IMR-90 (cell line): ENCODE measurements at regions not wholly inside any gene's neighbourhood (a gene's known extent, or its start where the extent isn't known, plus 50 kb on each side); places are given as distances from the start of the nearest gene placed in this dataset.

Experiments used
- ATAC-seq: fragments of 200-7000 bp; cut with Tn5 transposase; 2 replicates; pipeline ENCODE4 v1.9.1; 2020; ENCODE audit warnings: low read depth, mild to moderate bottlenecking, moderate library complexity
- BruUV-seq: library from RNA; stranded (reverse); fragments of 400-500 nt; replicated peaks from 2 replicates; lab custom pipeline; 2021; lab: Mats Ljungman, UMichigan
- CTCF ChIA-PET: fragments of 300-600 bp; formaldehyde crosslinking; extraction: SDS; loops from one replicate; lab custom pipeline; 2021; ENCODE audit warnings: antibody characterized with exemption; lab: Yijun Ruan, JAX
- POLR2A ChIA-PET: fragments of 300-600 bp; sonication (Branson Sonifier 250); formaldehyde crosslinking; loops from one replicate; lab custom pipeline; 2022; ENCODE audit warnings: antibody characterized with exemption; ENCODE audit not compliant: unreplicated experiment; lab: Charles Lee
- DNase-seq: peaks from one replicate; pipeline ENCODE4 v3.0.0; 2013
- H2AFZ ChIP-seq: replicated peaks from 2 replicates; pipeline ENCODE3; 2013; ENCODE audit warnings: low read length, mild to moderate bottlenecking; ENCODE audit not compliant: poor library complexity
- H2AK5ac ChIP-seq: 2 replicates; pipeline ENCODE4 v1.6.1; 2013; ENCODE audit warnings: low read depth, low read length, inconsistent platforms
- H2AK9ac ChIP-seq: replicated peaks from 2 replicates; pipeline ENCODE3; 2013; ENCODE audit warnings: mild to moderate bottlenecking, low read depth, low read length, moderate library complexity; ENCODE audit not compliant: poor library complexity
- H2BK120ac ChIP-seq: 2 replicates; pipeline ENCODE4 v1.6.1; 2013; ENCODE audit warnings: low read depth, low read length, inconsistent platforms
- H2BK15ac ChIP-seq: 3 replicates; pipeline ENCODE4 v1.6.1; 2013; ENCODE audit warnings: low read depth, low read length, inconsistent platforms
- H2BK20ac ChIP-seq: 2 replicates; pipeline ENCODE4 v1.6.1; 2013; ENCODE audit warnings: low read depth, mild to moderate bottlenecking, inconsistent platforms, low read length, moderate library complexity
- H2BK5ac ChIP-seq: 2 replicates; pipeline ENCODE4 v1.6.1; 2013; ENCODE audit warnings: mild to moderate bottlenecking, low read depth, low read length, inconsistent platforms; ENCODE audit not compliant: poor library complexity, severe bottlenecking
- H3K14ac ChIP-seq: replicated peaks from 2 replicates; pipeline ENCODE4 v1.6.1; 2013; ENCODE audit warnings: low read depth, low read length, inconsistent platforms
- H3K18ac ChIP-seq: 2 replicates; pipeline ENCODE4 v1.6.1; 2013; ENCODE audit warnings: low read depth, low read length, control low read depth
- H3K23ac ChIP-seq: 2 replicates; pipeline ENCODE4 v1.6.1; 2013; ENCODE audit warnings: low read depth, low read length, inconsistent platforms
- H3K27ac ChIP-seq: 2 replicates; pipeline ENCODE4 v1.5.1; 2013; ENCODE audit warnings: mild to moderate bottlenecking, control low read depth, low read length; ENCODE audit not compliant: insufficient read depth
- H3K27me3 ChIP-seq: 2 replicates; pipeline ENCODE4 v1.6.1; 2013; ENCODE audit warnings: low read length; ENCODE audit not compliant: control insufficient read depth, insufficient read depth
- H3K36me3 ChIP-seq: 2 replicates; pipeline ENCODE4 v1.6.1; 2013; ENCODE audit warnings: low read length, mixed read lengths; ENCODE audit not compliant: control insufficient read depth, insufficient read depth
- H3K4ac ChIP-seq: 2 replicates; pipeline ENCODE4 v1.6.1; 2013; ENCODE audit warnings: low read depth, low read length, inconsistent platforms
- H3K4me1 ChIP-seq: 2 replicates; pipeline ENCODE4 v1.6.1; 2013; ENCODE audit warnings: low read length, mixed read lengths; ENCODE audit not compliant: control insufficient read depth, insufficient read depth
- H3K4me2 ChIP-seq: 2 replicates; pipeline ENCODE4 v1.6.1; 2013; ENCODE audit warnings: low read depth, mild to moderate bottlenecking, control low read depth, low read length, moderate library complexity
- H3K4me3 ChIP-seq: 2 replicates; pipeline ENCODE4 v1.5.1; 2013; ENCODE audit warnings: low read depth, mild to moderate bottlenecking, control low read depth, low read length, moderate library complexity; ENCODE audit not compliant: insufficient read depth
- H3K56ac ChIP-seq: 2 replicates; pipeline ENCODE4 v1.6.1; 2013; ENCODE audit warnings: low read length, inconsistent platforms; ENCODE audit not compliant: insufficient read depth; ENCODE audit errors: extremely low read depth
- H3K79me1 ChIP-seq, 2 experiments: 2 replicates each; pipeline ENCODE4 v1.6.1; 2013; ENCODE audit warnings: low read length in 2 of 2, inconsistent platforms in 1 of 2, low read depth in 1 of 2
- H3K9ac ChIP-seq: 2 replicates; pipeline ENCODE4 v1.6.1; 2013; ENCODE audit warnings: low read depth, low read length, control low read depth
- H3K9me1 ChIP-seq: 2 replicates; pipeline ENCODE4 v1.6.1; 2013; ENCODE audit warnings: low read length, inconsistent platforms; ENCODE audit not compliant: insufficient read depth
- H3K9me3 ChIP-seq: 2 replicates; pipeline ENCODE4 v1.6.1; 2013; ENCODE audit warnings: low read length; ENCODE audit not compliant: control insufficient read depth, insufficient read depth
- H4K20me1 ChIP-seq: 2 replicates; pipeline ENCODE4 v1.6.1; 2013; ENCODE audit warnings: low read length, inconsistent platforms; ENCODE audit not compliant: insufficient read depth
- H4K5ac ChIP-seq: 2 replicates; pipeline ENCODE4 v1.6.1; 2013; ENCODE audit warnings: mild to moderate bottlenecking, low read depth, low read length, control low read depth
- H4K8ac ChIP-seq, 2 experiments: 2 replicates each; pipeline ENCODE4 v1.6.1; 2013; ENCODE audit warnings: low read depth in 2 of 2, low read length in 2 of 2, control low read depth in 1 of 2, inconsistent platforms in 1 of 2
- H4K91ac ChIP-seq: 2 replicates; pipeline ENCODE4 v1.6.1; 2013; ENCODE audit warnings: low read depth, low read length, inconsistent platforms; ENCODE audit not compliant: insufficient read depth
- BHLHE40 ChIP-seq: fragments of 150-350 bp; IDR thresholded peaks from 2 replicates; pipeline ENCODE4 v1.6.1; 2016; ENCODE audit warnings: mild to moderate bottlenecking, low read depth, low read length
- CEBPB ChIP-seq: IDR thresholded peaks from 2 replicates; pipeline ENCODE4 v1.6.1; 2012; ENCODE audit warnings: low read depth, low read length, improper control_type of control experiment
- CHD1 ChIP-seq: IDR thresholded peaks from 2 replicates; pipeline ENCODE4 v1.6.1; 2012; ENCODE audit warnings: low read depth, low read length, improper control_type of control experiment
- CTCF ChIP-seq: conservative IDR thresholded peaks from 2 replicates; pipeline ENCODE4 v1.5.1; 2012; ENCODE audit warnings: mild to moderate bottlenecking, low read depth, low read length, improper control_type of control experiment
- ELK1 ChIP-seq: fragments of 150-350 bp; IDR thresholded peaks from 2 replicates; pipeline ENCODE4 v1.6.1; 2016; ENCODE audit warnings: low read depth, mild to moderate bottlenecking, low read length, moderate library complexity, borderline replicate concordance
- FOS ChIP-seq: fragments of 150-350 bp; IDR thresholded peaks from 2 replicates; pipeline ENCODE4 v1.6.1; 2016; ENCODE audit warnings: low read depth, low read length
- MAFK ChIP-seq: IDR thresholded peaks from 2 replicates; pipeline ENCODE4 v1.6.1; 2012; ENCODE audit warnings: low read depth, low read length, improper control_type of control experiment
- MAZ ChIP-seq: IDR thresholded peaks from 2 replicates; pipeline ENCODE4 v1.6.1; 2012; ENCODE audit warnings: low read depth, mild to moderate bottlenecking, low read length, improper control_type of control experiment, moderate library complexity, borderline replicate concordance
- MXI1 ChIP-seq: IDR thresholded peaks from 2 replicates; pipeline ENCODE4 v1.6.1; 2012; ENCODE audit warnings: low read depth, mild to moderate bottlenecking, low read length, moderate library complexity, borderline replicate concordance
- NFE2L2 ChIP-seq: fragments of 150-350 bp; IDR thresholded peaks from 2 replicates; pipeline ENCODE4 v1.6.1; 2016; ENCODE audit warnings: low read depth, mild to moderate bottlenecking, low read length
- POLR2A ChIP-seq: IDR thresholded peaks from 2 replicates; pipeline ENCODE4 v1.6.1; 2012; ENCODE audit warnings: mild to moderate bottlenecking, low read depth, low read length
- RAD21 ChIP-seq: IDR thresholded peaks from 2 replicates; pipeline ENCODE4 v1.6.1; 2012; ENCODE audit warnings: low read length, improper control_type of control experiment
- RCOR1 ChIP-seq: IDR thresholded peaks from 2 replicates; pipeline ENCODE4 v1.6.1; 2012; ENCODE audit warnings: mild to moderate bottlenecking, low read length, improper control_type of control experiment; ENCODE audit not compliant: insufficient replicate concordance
- RFX5 ChIP-seq: IDR thresholded peaks from 2 replicates; pipeline ENCODE4 v1.8.0; 2012; ENCODE audit warnings: low read depth, mild to moderate bottlenecking, low read length, moderate library complexity
- SMC3 ChIP-seq: fragments of 150-350 bp; IDR thresholded peaks from 2 replicates; pipeline ENCODE4 v1.6.1; 2016; ENCODE audit warnings: low read depth, mild to moderate bottlenecking, antibody characterized with exemption, low read length, moderate library complexity
- USF2 ChIP-seq: fragments of 150-350 bp; IDR thresholded peaks from 2 replicates; pipeline ENCODE4 v1.6.1; 2017; ENCODE audit warnings: mild to moderate bottlenecking, antibody characterized with exemption, low read length, low read depth
- WGBS, 2 experiments: methylation state at CpG; one replicate each; pipeline versions ENCODE4 v1.1.5 to v1.1.7; 2013; ENCODE audit warnings: missing lambda C conversion rate in 2 of 2; ENCODE audit not compliant: insufficient read length in 1 of 2; ENCODE audit errors: extremely low coverage in 2 of 2; 5-methylcytosine and 5-hydroxymethylcytosine counted together
- dilution Hi-C: fragments of 300-500 bp; cut with HindIII; formaldehyde crosslinking; loops from one replicate; pipeline ENCODE4 v1.14.3; 2018; ENCODE audit warnings: low sequenced_read_pairs; ENCODE audit not compliant: unreplicated experiment
- in situ Hi-C: fragments of 300-500 bp; cut with MboI; formaldehyde crosslinking; loops from 3 replicates; pipeline ENCODE4 v1.14.3; 2019; ENCODE audit warnings: low sequenced_read_pairs, inconsistent platforms, mixed read lengths
- intact Hi-C: fragments of 100-400 bp; cut with micrococcal nuclease; formaldehyde crosslinking; loops from 2 replicates; pipeline ENCODE4 v1.10.0; 2022

GRCh38 chr16:9437115-9437514, 345.7 kb downstream of the HAPSTR1 start:
- Histone ChIP-seq H3K9me1 (no peaks in the 10 kb centered on the region), H3K9ac (no peak overlapping the region), H4K5ac (no peak overlapping the region), H3K4me2 (no peak overlapping the region), H2BK15ac (no peak overlapping the region), H3K14ac (no peak overlapping the region), H2BK5ac (no peak overlapping the region), H3K18ac (no peak overlapping the region), H3K4me3 (no peak overlapping the region), H3K56ac (no peak overlapping the region), H4K20me1 (no peaks in the 10 kb centered on the region), H3K27me3 (no peaks in the 10 kb centered on the region), H3K23ac (no peak overlapping the region), H2AK9ac (no peak overlapping the region), H2BK20ac (no peak overlapping the region), H4K8ac (no peak overlapping the region), H3K79me1 (no peaks in the 10 kb centered on the region), H2BK120ac (no peak overlapping the region), H3K36me3 (no peaks in the 10 kb centered on the region), H2AK5ac (no peak overlapping the region), H3K27ac (no peak overlapping the region), H3K9me3 (peaks cover 8% of the 10 kb centered on the region; the same call in 1 of the 2 replicates), H4K91ac (no peak overlapping the region), H2AFZ (no peak overlapping the region), H3K4me1 (no peaks in the 10 kb centered on the region), H3K4ac (no peak overlapping the region)
- DNase-seq (no peak), ATAC-seq (no peak)
- ChIA-PET POLR2A (no interaction called here), CTCF (no interaction called here)
- dilution Hi-C loops = no loop called here
- no CpG with 5 or more reads among the region's 4 CpGs for WGBS, 2 experiments
- in situ Hi-C loops = no loop called here
- no peak for TF ChIP-seq BHLHE40
- TF ChIP-seq FOS = no peak
- TF ChIP-seq USF2 = no peak
- no peak for TF ChIP-seq CHD1
- no peak for TF ChIP-seq RFX5
- TF ChIP-seq SMC3 = no peak
- TF ChIP-seq MAZ = no peak
- TF ChIP-seq ELK1 = no peak
- no peak for TF ChIP-seq RCOR1
- no peak for TF ChIP-seq CEBPB
- TF ChIP-seq RAD21 = no peak
- TF ChIP-seq MXI1 = no peak
- TF ChIP-seq MAFK = no peak
- no peak for TF ChIP-seq POLR2A
- no peak for TF ChIP-seq CTCF
- TF ChIP-seq NFE2L2 = no peak
- BruUV-seq = no TSS peak
- intact Hi-C loops = no loop called here
